ENCODE measurements at regions not wholly inside any gene's neighbourhood (a gene's known extent, or its start where the extent isn't known, plus 50 kb on each side); places are given as distances from the start of the nearest gene placed in this dataset.

- Histone ChIP-seq H4K5ac (ENCODE audit: low read depth, low read length) (no peak overlapping the region), H4K20me1 (ENCODE audit: insufficient read depth, low read length) (no peaks in the 10 kb centered on the region), H3K4me1 (ENCODE audit: control insufficient read depth, insufficient read depth, low read length) (no peaks in the 10 kb centered on the region), H3K4me3 (ENCODE audit: insufficient read depth, low read depth, low read length) (no peak overlapping the region), H3K79me1 (ENCODE audit: low read depth in 1 of 2, low read length in 2 of 2) (no peaks in the 10 kb centered on the region), H3K23ac (ENCODE audit: low read depth, low read length) (no peak overlapping the region), H2BK120ac (ENCODE audit: low read depth, low read length) (no peak overlapping the region; the same call in 1 of the 2 replicates), H4K91ac (ENCODE audit: insufficient read depth, low read depth, low read length) (no peak overlapping the region), H2AK9ac (replicated peaks; ENCODE audit: low read depth, low read length, poor library complexity) (no peak overlapping the region), H2BK15ac (ENCODE audit: low read depth, low read length) (no peak overlapping the region), H3K4ac (ENCODE audit: low read depth, low read length) (no peak overlapping the region), H3K9me1 (ENCODE audit: insufficient read depth, low read length) (no peaks in the 10 kb centered on the region), H3K9ac (ENCODE audit: low read depth, low read length) (no peak overlapping the region), H3K56ac (ENCODE audit: extremely low read depth, insufficient read depth, low read length) (no peak overlapping the region), H2AFZ (replicated peaks; ENCODE audit: low read length, poor library complexity) (no peak overlapping the region), H3K9me3 (ENCODE audit: control insufficient read depth, insufficient read depth, low read length) (no peaks in the 10 kb centered on the region), H2BK5ac (ENCODE audit: low read depth, low read length, poor library complexity, severe bottlenecking) (no peak overlapping the region), H3K14ac (replicated peaks; ENCODE audit: low read depth, low read length) (no peak overlapping the region), H4K8ac (ENCODE audit: low read depth in 2 of 2, low read length in 2 of 2) (no peak overlapping the region), H3K36me3 (ENCODE audit: control insufficient read depth, insufficient read depth, low read length) (no peaks in the 10 kb centered on the region), H3K27ac (ENCODE audit: insufficient read depth, low read length) (no peak overlapping the region), H3K18ac (ENCODE audit: low read depth, low read length) (no peak overlapping the region), H2AK5ac (ENCODE audit: low read depth, low read length) (no peak overlapping the region), H2BK20ac (ENCODE audit: low read depth, low read length) (no peak overlapping the region), H3K27me3 (ENCODE audit: control insufficient read depth, insufficient read depth, low read length) (no peaks in the 10 kb centered on the region; the same call in 1 of the 2 replicates), H3K4me2 (ENCODE audit: low read depth, low read length) (no peak overlapping the region)
- in situ Hi-C loops (cut with MboI; ENCODE audit: low sequenced_read_pairs) (no loop called here), dilution Hi-C loops (cut with HindIII; ENCODE audit: low sequenced_read_pairs, unreplicated experiment) (no loop called here), intact Hi-C loops (cut with micrococcal nuclease) (loop anchor here (2.0 kb wide), 1 partner anchor 79 kb away; no protein-coding TSS in a partner anchor)
- no CpG with 5 or more reads among the region's 1 CpG for WGBS, 2 experiments (ENCODE audit: extremely low coverage in 2 of 2, insufficient read length in 1 of 2)
- CTCF ChIA-PET = no interaction called here
- POLR2A ChIA-PET (ENCODE audit: unreplicated experiment) = no interaction called here
- TF ChIP-seq CHD1 (IDR thresholded peaks at IDR 0.05; ENCODE audit: low read depth, low read length) (no peak), MXI1 (IDR thresholded peaks at IDR 0.05; ENCODE audit: borderline replicate concordance, low read depth, low read length) (no peak), SMC3 (IDR thresholded peaks at IDR 0.05; ENCODE audit: low read depth, low read length) (no peak), ELK1 (IDR thresholded peaks at IDR 0.05; ENCODE audit: borderline replicate concordance, low read depth, low read length) (no peak), MAFK (IDR thresholded peaks at IDR 0.05; ENCODE audit: low read depth, low read length) (no peak), RFX5 (IDR thresholded peaks at IDR 0.05; ENCODE audit: low read depth, low read length) (no peak), NFE2L2 (IDR thresholded peaks at IDR 0.05; ENCODE audit: low read depth, low read length) (no peak), BHLHE40 (IDR thresholded peaks at IDR 0.05; ENCODE audit: low read depth, low read length) (no peak), CTCF (conservative IDR thresholded peaks at IDR 0.05; ENCODE audit: low read depth, low read length) (no peak), POLR2A (IDR thresholded peaks at IDR 0.05; ENCODE audit: low read depth, low read length) (no peak), USF2 (IDR thresholded peaks at IDR 0.05; ENCODE audit: low read depth, low read length) (no peak), FOS (IDR thresholded peaks at IDR 0.05; ENCODE audit: low read depth, low read length) (no peak), CEBPB (IDR thresholded peaks at IDR 0.05; ENCODE audit: low read depth, low read length) (no peak), MAZ (IDR thresholded peaks at IDR 0.05; ENCODE audit: borderline replicate concordance, low read depth, low read length) (no peak), RCOR1 (IDR thresholded peaks at IDR 0.05; ENCODE audit: insufficient replicate concordance, low read length) (no peak), RAD21 (IDR thresholded peaks at IDR 0.05; ENCODE audit: low read length) (no peak)
- DNase-seq = no peak
- ATAC-seq (ENCODE audit: low read depth) = no peak
- no TSS peak for BruUV-seq (replicated peaks)
These were observed 127.0 kb upstream of the FUNDC1 start for GRCh38 chrX:44669626-44670025.

Measured in IMR-90 (cell line).